ENCODE measurements at regions not wholly inside any gene's neighbourhood (a gene's known extent, or its start where the extent isn't known, plus 50 kb on each side); places are given as distances from the start of the nearest gene placed in this dataset.

- TF ChIP-seq, protein P1, sequence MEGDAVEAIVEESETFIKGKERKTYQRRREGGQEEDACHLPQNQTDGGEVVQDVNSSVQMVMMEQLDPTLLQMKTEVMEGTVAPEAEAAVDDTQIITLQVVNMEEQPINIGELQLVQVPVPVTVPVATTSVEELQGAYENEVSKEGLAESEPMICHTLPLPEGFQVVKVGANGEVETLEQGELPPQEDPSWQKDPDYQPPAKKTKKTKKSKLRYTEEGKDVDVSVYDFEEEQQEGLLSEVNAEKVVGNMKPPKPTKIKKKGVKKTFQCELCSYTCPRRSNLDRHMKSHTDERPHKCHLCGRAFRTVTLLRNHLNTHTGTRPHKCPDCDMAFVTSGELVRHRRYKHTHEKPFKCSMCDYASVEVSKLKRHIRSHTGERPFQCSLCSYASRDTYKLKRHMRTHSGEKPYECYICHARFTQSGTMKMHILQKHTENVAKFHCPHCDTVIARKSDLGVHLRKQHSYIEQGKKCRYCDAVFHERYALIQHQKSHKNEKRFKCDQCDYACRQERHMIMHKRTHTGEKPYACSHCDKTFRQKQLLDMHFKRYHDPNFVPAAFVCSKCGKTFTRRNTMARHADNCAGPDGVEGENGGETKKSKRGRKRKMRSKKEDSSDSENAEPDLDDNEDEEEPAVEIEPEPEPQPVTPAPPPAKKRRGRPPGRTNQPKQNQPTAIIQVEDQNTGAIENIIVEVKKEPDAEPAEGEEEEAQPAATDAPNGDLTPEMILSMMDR (IDR thresholded peaks at IDR 0.05; ENCODE audit: extremely low read depth in 1 of 2, insufficient read depth in 1 of 2, low read depth in 1 of 2, low read length in 2 of 2) = no peak
- TF ChIP-seq, protein P2, sequence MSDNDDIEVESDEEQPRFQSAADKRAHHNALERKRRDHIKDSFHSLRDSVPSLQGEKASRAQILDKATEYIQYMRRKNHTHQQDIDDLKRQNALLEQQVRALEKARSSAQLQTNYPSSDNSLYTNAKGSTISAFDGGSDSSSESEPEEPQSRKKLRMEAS (IDR thresholded peaks at IDR 0.05; ENCODE audit: insufficient read depth, insufficient read length) = no peak
- TF ChIP-seq POLR2AphosphoS5 (IDR thresholded peaks at IDR 0.05; ENCODE audit: insufficient read depth, low read depth, low read length) (no peak), EZH2 (IDR thresholded peaks at IDR 0.05; ENCODE audit: borderline replicate concordance, low read depth, low read length, severe bottlenecking) (no peak)
Measured at GRCh38 chr1:22284236-22284635, 141.3 kb upstream of the WNT4 start.

Data from endothelial cell of umbilical vein (primary cell).